ENCODE measurements at regions not wholly inside any gene's neighbourhood (a gene's known extent, or its start where the extent isn't known, plus 50 kb on each side); places are given as distances from the start of the nearest gene placed in this dataset.

GRCh38 chr1:199135901-199136300 lies 497.1 kb downstream of the PTPRC start:
- Histone ChIP-seq H3K27me3 (ENCODE audit: insufficient read depth, poor library complexity, severe bottlenecking) (no peaks in the 10 kb centered on the region), H3K36me3 (ENCODE audit: low read depth) (no peaks in the 10 kb centered on the region), H3K4me1 (ENCODE audit: insufficient read depth, poor library complexity, severe bottlenecking) (no peaks in the 10 kb centered on the region), H3K4me3 (ENCODE audit: severe bottlenecking) (no peak overlapping the region), H3K27ac (ENCODE audit: poor library complexity, severe bottlenecking) (no peak overlapping the region), H3K9me3 (ENCODE audit: severe bottlenecking) (no peaks in the 10 kb centered on the region)
- no peak for DNase-seq (ENCODE audit: low spot score)
- no peak for TF ChIP-seq CTCF (IDR thresholded peaks at IDR 0.05; ENCODE audit: poor library complexity, severe bottlenecking)
- no peak for ATAC-seq (ENCODE audit: low read depth)

- Histone ChIP-seq H3K27ac (ENCODE audit: poor library complexity, severe bottlenecking) (no peak overlapping the region), H3K9me3 (ENCODE audit: severe bottlenecking) (no peaks in the 10 kb centered on the region), H3K4me1 (ENCODE audit: insufficient read depth, poor library complexity, severe bottlenecking) (no peaks in the 10 kb centered on the region), H3K4me3 (ENCODE audit: severe bottlenecking) (no peak overlapping the region), H3K27me3 (ENCODE audit: insufficient read depth, poor library complexity, severe bottlenecking) (no peaks in the 10 kb centered on the region), H3K36me3 (ENCODE audit: low read depth) (no peaks in the 10 kb centered on the region)
- no peak for TF ChIP-seq CTCF (IDR thresholded peaks at IDR 0.05; ENCODE audit: poor library complexity, severe bottlenecking)
- no peak for DNase-seq (ENCODE audit: low spot score)
- no peak for ATAC-seq (ENCODE audit: low read depth)
These were observed 499.2 kb downstream of the PTPRC start for GRCh38 chr1:199138061-199138460.

GRCh38 chr1:199149591-199149990 lies 510.8 kb downstream of the PTPRC start:
- Histone ChIP-seq H3K4me3 (ENCODE audit: severe bottlenecking) (no peak overlapping the region), H3K9me3 (ENCODE audit: severe bottlenecking) (no peaks in the 10 kb centered on the region), H3K27ac (ENCODE audit: poor library complexity, severe bottlenecking) (no peak overlapping the region), H3K36me3 (ENCODE audit: low read depth) (no peaks in the 10 kb centered on the region), H3K4me1 (ENCODE audit: insufficient read depth, poor library complexity, severe bottlenecking) (no peaks in the 10 kb centered on the region), H3K27me3 (ENCODE audit: insufficient read depth, poor library complexity, severe bottlenecking) (no peaks in the 10 kb centered on the region)
- TF ChIP-seq CTCF (IDR thresholded peaks at IDR 0.05; ENCODE audit: poor library complexity, severe bottlenecking), result no peak
- ATAC-seq (ENCODE audit: low read depth) (no peak), DNase-seq (ENCODE audit: low spot score) (no peak)

- no peak for DNase-seq (ENCODE audit: low spot score)
- ATAC-seq (ENCODE audit: low read depth), result no peak
- Histone ChIP-seq H3K9me3 (ENCODE audit: severe bottlenecking) (no peaks in the 10 kb centered on the region), H3K27ac (ENCODE audit: poor library complexity, severe bottlenecking) (no peak overlapping the region), H3K36me3 (ENCODE audit: low read depth) (no peaks in the 10 kb centered on the region), H3K27me3 (ENCODE audit: insufficient read depth, poor library complexity, severe bottlenecking) (no peaks in the 10 kb centered on the region), H3K4me3 (ENCODE audit: severe bottlenecking) (no peak overlapping the region), H3K4me1 (ENCODE audit: insufficient read depth, poor library complexity, severe bottlenecking) (no peaks in the 10 kb centered on the region)
- TF ChIP-seq CTCF (IDR thresholded peaks at IDR 0.05; ENCODE audit: poor library complexity, severe bottlenecking), result no peak
These were observed 511.9 kb downstream of the PTPRC start for GRCh38 chr1:199150756-199151155.

- no peak for TF ChIP-seq CTCF (IDR thresholded peaks at IDR 0.05; ENCODE audit: poor library complexity, severe bottlenecking)
- no peaks in the 10 kb centered on the region for H3K9me3 ChIP-seq (ENCODE audit: severe bottlenecking)
- no peak for ATAC-seq (ENCODE audit: low read depth)
- H3K36me3 ChIP-seq (ENCODE audit: low read depth), result no peaks in the 10 kb centered on the region
- DNase-seq (ENCODE audit: low spot score), result no peak
- no peaks in the 10 kb centered on the region for H3K4me1 ChIP-seq (ENCODE audit: insufficient read depth, poor library complexity, severe bottlenecking)
- H3K27ac ChIP-seq (ENCODE audit: poor library complexity, severe bottlenecking), result no peak overlapping the region
- no peak overlapping the region for H3K4me3 ChIP-seq (ENCODE audit: severe bottlenecking)
- H3K27me3 ChIP-seq (ENCODE audit: insufficient read depth, poor library complexity, severe bottlenecking), result no peaks in the 10 kb centered on the region
These were observed 513.0 kb downstream of the PTPRC start for GRCh38 chr1:199151634-199152425.
